Liver (tissue), 8 donors: ENCODE measurements at regions not wholly inside any gene's neighbourhood (a gene's known extent, or its start where the extent isn't known, plus 50 kb on each side); places are given as distances from the start of the nearest gene placed in this dataset.

Experiments used
- DNase-seq: peaks from one replicate; pipeline ENCODE4 v3.0.0-alpha.2; 2017; ENCODE audit warnings: low spot score
- H3K27ac ChIP-seq, 2 donors: one replicate each; pipeline ENCODE4 v1.7.0; 2013; ENCODE audit warnings: inconsistent platforms in 2 of 2, low read length in 2 of 2, control low read depth in 1 of 2, low read depth in 1 of 2, mild to moderate bottlenecking in 1 of 2
- H3K27me3 ChIP-seq, 4 donors: one replicate each; pipeline versions ENCODE4 v1.6.1 to v1.7.0; 2013; ENCODE audit warnings: low read length in 3 of 4, inconsistent platforms in 1 of 4, mild to moderate bottlenecking in 1 of 4, moderate library complexity in 1 of 4; ENCODE audit not compliant: control insufficient read depth in 4 of 4, insufficient read depth in 4 of 4
- H3K36me3 ChIP-seq, 4 donors: one replicate each; pipeline versions ENCODE4 v1.6.1 to v1.7.0; 2013; ENCODE audit warnings: low read length in 3 of 4, mild to moderate bottlenecking in 3 of 4, low read depth in 1 of 4, moderate library complexity in 1 of 4; ENCODE audit not compliant: control insufficient read depth in 4 of 4, insufficient read depth in 3 of 4
- H3K4me1 ChIP-seq, 4 donors: one replicate each; pipeline versions ENCODE4 v1.6.1 to v1.7.0; 2013; ENCODE audit warnings: low read length in 3 of 4, mild to moderate bottlenecking in 3 of 4, moderate library complexity in 1 of 4; ENCODE audit not compliant: control insufficient read depth in 4 of 4, insufficient read depth in 4 of 4
- H3K4me3 ChIP-seq, 3 donors: one replicate each; pipeline versions ENCODE4 v1.6.1 to v1.7.0; 2013; ENCODE audit warnings: low read length in 3 of 3, control low read depth in 1 of 3, low read depth in 1 of 3, mild to moderate bottlenecking in 1 of 3
- H3K9ac ChIP-seq, 2 donors: one replicate each; pipeline ENCODE4 v1.7.0; 2013; ENCODE audit warnings: low read length in 2 of 2, mild to moderate bottlenecking in 2 of 2, moderate library complexity in 2 of 2, control low read depth in 1 of 2, low read depth in 1 of 2
- H3K9me3 ChIP-seq, 4 donors: one replicate each; pipeline versions ENCODE4 v1.6.1 to v1.7.0; 2013; ENCODE audit warnings: low read length in 3 of 4; ENCODE audit not compliant: control insufficient read depth in 4 of 4
- EGR1 ChIP-seq, 2 donors: IDR thresholded peaks; 2 replicates each; pipeline ENCODE4 v1.6.1; 2016 to 2018; ENCODE audit warnings: antibody characterized with exemption in 2 of 2, low read depth in 2 of 2
- FOXA2 ChIP-seq: IDR thresholded peaks from 2 replicates; pipeline ENCODE4 v1.6.1; 2016; ENCODE audit warnings: antibody characterized with exemption
- HNF4A ChIP-seq, 2 donors: conservative IDR thresholded peaks; 2 replicates each; pipeline ENCODE4 v1.6.1; 2016; ENCODE audit warnings: antibody characterized with exemption in 2 of 2, mild to moderate bottlenecking in 2 of 2
- HNF4G ChIP-seq: IDR thresholded peaks from 2 replicates; pipeline ENCODE4 v1.6.1; 2016; ENCODE audit warnings: antibody characterized with exemption
- NR2F2 ChIP-seq: IDR thresholded peaks from 2 replicates; pipeline ENCODE4 v1.6.1; 2016; ENCODE audit warnings: antibody characterized with exemption
- RAD21 ChIP-seq, 2 donors: IDR thresholded peaks; 2 replicates each; pipeline ENCODE4 v1.6.1; 2016; ENCODE audit warnings: antibody characterized with exemption in 2 of 2, mild to moderate bottlenecking in 2 of 2
- RXRA ChIP-seq, 2 donors: IDR thresholded peaks; 2 replicates each; pipeline ENCODE4 v1.6.1; 2017 to 2018; ENCODE audit warnings: antibody characterized with exemption in 2 of 2, mild to moderate bottlenecking in 1 of 2
- TAF1 ChIP-seq: conservative IDR thresholded peaks from 2 replicates; pipeline ENCODE4 v1.6.1; 2016; ENCODE audit warnings: antibody characterized with exemption, mild to moderate bottlenecking
- WGBS: extraction: QIAGEN DNeasy Blood & Tissue Kit; methylation state at CpG from one replicate; pipeline ENCODE4 v1.1.7; 2013; 5-methylcytosine and 5-hydroxymethylcytosine counted together
- TF ChIP-seq, protein P1 (sequence below): IDR thresholded peaks from 2 replicates; pipeline ENCODE4 v1.6.1; 2016; ENCODE audit warnings: antibody characterized with exemption, mild to moderate bottlenecking
- TF ChIP-seq, protein P2 (sequence below): IDR thresholded peaks from 2 replicates; pipeline ENCODE4 v1.6.1; 2016; ENCODE audit warnings: antibody characterized with exemption
- TF ChIP-seq, protein P3 (sequence below): IDR thresholded peaks from 2 replicates; pipeline ENCODE4 v1.6.1; 2016; ENCODE audit warnings: antibody characterized with exemption
- TF ChIP-seq, protein P4 (sequence below): fragments of 150-350 bp; IDR thresholded peaks from 2 replicates; pipeline ENCODE4 v1.5.1; 2017; ENCODE audit warnings: improper control_type of control experiment, low read depth, low read length; ENCODE audit not compliant: missing input control
- donor health status: healthy.
- donor health status: healthy.
- donor health status: healthy.
- donor health status: healthy.
- donor health status: healthy.

DNA sequence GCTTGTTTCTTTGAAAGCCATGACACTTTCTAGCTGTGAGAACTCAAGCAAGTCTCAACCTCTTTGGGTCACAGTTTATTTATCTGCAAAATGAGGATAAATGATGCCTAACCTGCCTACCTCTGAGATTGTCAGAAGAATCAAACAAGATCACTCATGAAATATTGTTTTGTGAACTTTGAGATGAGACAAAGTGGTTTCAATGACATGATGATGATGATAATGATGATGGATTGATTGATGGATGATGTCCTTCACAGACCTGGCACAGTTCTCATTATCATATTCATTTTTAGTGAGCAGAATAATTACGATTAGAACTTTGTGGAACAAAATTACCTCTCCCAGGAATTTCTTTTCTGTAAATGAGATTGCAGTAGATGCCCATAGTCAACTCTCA lies 129.2 kb downstream of the HHIPL2 start (continued):
- TF ChIP-seq, protein P1, sequence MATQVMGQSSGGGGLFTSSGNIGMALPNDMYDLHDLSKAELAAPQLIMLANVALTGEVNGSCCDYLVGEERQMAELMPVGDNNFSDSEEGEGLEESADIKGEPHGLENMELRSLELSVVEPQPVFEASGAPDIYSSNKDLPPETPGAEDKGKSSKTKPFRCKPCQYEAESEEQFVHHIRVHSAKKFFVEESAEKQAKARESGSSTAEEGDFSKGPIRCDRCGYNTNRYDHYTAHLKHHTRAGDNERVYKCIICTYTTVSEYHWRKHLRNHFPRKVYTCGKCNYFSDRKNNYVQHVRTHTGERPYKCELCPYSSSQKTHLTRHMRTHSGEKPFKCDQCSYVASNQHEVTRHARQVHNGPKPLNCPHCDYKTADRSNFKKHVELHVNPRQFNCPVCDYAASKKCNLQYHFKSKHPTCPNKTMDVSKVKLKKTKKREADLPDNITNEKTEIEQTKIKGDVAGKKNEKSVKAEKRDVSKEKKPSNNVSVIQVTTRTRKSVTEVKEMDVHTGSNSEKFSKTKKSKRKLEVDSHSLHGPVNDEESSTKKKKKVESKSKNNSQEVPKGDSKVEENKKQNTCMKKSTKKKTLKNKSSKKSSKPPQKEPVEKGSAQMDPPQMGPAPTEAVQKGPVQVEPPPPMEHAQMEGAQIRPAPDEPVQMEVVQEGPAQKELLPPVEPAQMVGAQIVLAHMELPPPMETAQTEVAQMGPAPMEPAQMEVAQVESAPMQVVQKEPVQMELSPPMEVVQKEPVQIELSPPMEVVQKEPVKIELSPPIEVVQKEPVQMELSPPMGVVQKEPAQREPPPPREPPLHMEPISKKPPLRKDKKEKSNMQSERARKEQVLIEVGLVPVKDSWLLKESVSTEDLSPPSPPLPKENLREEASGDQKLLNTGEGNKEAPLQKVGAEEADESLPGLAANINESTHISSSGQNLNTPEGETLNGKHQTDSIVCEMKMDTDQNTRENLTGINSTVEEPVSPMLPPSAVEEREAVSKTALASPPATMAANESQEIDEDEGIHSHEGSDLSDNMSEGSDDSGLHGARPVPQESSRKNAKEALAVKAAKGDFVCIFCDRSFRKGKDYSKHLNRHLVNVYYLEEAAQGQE: no peak
- no peak for TF ChIP-seq HNF4G
- TF ChIP-seq, protein P2, sequence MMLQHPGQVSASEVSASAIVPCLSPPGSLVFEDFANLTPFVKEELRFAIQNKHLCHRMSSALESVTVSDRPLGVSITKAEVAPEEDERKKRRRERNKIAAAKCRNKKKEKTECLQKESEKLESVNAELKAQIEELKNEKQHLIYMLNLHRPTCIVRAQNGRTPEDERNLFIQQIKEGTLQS: no peak
- no peak for TF ChIP-seq RAD21 (IDR thresholded peaks at IDR 0.05)
- TF ChIP-seq HNF4A (conservative IDR thresholded peaks at IDR 0.05): no peak

DNA sequence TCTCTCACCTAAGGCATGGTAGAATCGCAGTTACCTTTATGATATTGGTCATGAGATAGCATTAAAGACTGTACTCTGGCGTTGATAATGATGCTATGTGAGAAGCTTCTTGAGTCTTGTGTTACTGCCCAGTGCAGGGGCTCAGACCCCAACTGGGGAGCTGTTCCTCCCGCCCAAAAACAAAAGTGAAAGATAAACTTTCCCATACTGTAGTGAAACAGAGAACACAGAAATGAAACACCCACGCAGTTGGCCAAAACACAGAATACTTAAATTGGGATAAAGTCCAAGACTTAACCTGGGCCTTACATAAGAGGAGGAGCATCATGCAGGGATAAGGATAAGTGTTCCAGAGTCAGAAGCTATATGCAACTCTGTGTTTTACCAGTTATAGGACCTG lies 130.6 kb downstream of the HHIPL2 start:
- H3K36me3 ChIP-seq: no peaks in the 10 kb centered on the region
- no peaks in the 10 kb centered on the region for H3K27me3 ChIP-seq
- TF ChIP-seq TAF1 (no peak), RXRA (IDR thresholded peaks at IDR 0.05) (no peak), NR2F2 (no peak), RAD21 (IDR thresholded peaks at IDR 0.05) (no peak)
- TF ChIP-seq, protein P3, sequence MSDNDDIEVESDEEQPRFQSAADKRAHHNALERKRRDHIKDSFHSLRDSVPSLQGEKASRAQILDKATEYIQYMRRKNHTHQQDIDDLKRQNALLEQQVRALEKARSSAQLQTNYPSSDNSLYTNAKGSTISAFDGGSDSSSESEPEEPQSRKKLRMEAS: no peak
- H3K9ac ChIP-seq: no peak overlapping the region
- no peak for DNase-seq
- WGBS: 81% methylated on average over 4 of the region's 4 CpGs
- no peaks in the 10 kb centered on the region for H3K9me3 ChIP-seq
- H3K4me1 ChIP-seq: no peaks in the 10 kb centered on the region
- H3K27ac ChIP-seq: no peak overlapping the region
- no peak overlapping the region for H3K4me3 ChIP-seq

DNA sequence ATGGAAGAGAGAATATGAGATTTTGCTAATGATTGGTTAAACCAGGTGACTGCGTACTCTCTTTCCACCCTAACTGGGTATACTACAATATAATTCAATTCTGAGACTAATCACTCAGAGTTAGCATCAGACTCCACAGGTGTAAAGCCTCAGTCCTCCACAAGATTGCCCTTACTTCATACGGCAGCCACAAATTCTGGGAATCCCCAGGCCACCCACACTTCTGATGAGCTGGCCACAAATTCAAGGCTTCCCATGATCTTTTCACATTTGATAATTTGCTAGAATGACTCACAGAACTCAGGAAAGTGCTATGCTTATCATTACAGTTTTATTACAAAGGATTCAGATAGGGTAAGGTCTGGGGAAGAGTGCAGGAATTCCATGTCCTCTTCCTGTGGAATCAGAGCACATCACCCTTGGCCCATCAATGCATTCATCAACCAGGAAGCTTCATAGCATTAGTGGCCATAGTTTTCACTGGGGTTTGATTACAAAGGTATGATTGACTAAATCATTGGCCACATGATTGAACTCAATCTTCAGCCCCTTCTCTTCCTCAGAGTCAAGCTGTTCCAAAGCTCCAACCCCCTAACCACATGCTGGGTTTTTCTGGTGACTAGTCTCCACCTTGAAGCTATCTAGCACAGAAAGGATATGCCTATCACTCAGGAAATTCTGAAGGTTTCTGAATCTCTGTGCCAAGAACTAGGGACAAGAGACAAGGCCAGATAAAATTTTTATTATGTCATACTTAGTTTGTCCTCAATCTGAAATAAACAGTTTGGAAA lies 131.7 kb downstream of the HHIPL2 start:
- TF ChIP-seq, protein P3: no peak
- TF ChIP-seq, protein P2: no peak
- no peak for TF ChIP-seq EGR1 (IDR thresholded peaks at IDR 0.05; ENCODE audit: low read depth in 2 of 2)
- TF ChIP-seq FOXA2: no peak
- TF ChIP-seq, protein P1: no peak
- TF ChIP-seq RAD21 (IDR thresholded peaks at IDR 0.05): no peak
- TF ChIP-seq, protein P4, sequence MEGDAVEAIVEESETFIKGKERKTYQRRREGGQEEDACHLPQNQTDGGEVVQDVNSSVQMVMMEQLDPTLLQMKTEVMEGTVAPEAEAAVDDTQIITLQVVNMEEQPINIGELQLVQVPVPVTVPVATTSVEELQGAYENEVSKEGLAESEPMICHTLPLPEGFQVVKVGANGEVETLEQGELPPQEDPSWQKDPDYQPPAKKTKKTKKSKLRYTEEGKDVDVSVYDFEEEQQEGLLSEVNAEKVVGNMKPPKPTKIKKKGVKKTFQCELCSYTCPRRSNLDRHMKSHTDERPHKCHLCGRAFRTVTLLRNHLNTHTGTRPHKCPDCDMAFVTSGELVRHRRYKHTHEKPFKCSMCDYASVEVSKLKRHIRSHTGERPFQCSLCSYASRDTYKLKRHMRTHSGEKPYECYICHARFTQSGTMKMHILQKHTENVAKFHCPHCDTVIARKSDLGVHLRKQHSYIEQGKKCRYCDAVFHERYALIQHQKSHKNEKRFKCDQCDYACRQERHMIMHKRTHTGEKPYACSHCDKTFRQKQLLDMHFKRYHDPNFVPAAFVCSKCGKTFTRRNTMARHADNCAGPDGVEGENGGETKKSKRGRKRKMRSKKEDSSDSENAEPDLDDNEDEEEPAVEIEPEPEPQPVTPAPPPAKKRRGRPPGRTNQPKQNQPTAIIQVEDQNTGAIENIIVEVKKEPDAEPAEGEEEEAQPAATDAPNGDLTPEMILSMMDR: no peak
- 86% methylated on average over 2 of the region's 2 CpGs for WGBS
- Histone ChIP-seq H3K27me3 (no peaks in the 10 kb centered on the region), H3K4me1 (no peaks in the 10 kb centered on the region), H3K4me3 (no peak overlapping the region), H3K27ac (no peak overlapping the region), H3K9ac (no peak overlapping the region), H3K36me3 (no peaks in the 10 kb centered on the region), H3K9me3 (no peaks in the 10 kb centered on the region)
- no peak for DNase-seq
